Esophagus squamous epithelium (tissue), 4 donors: ENCODE measurements at regions not wholly inside any gene's neighbourhood (a gene's known extent, or its start where the extent isn't known, plus 50 kb on each side); places are given as distances from the start of the nearest gene placed in this dataset.

ENCODE experiments used
- POLR2A ChIP-seq, 4 donors: fragments of 450-650 bp; IDR thresholded peaks; one replicate each; pipeline ENCODE4 v1.6.1; 2017; ENCODE audit warnings: antibody characterized with exemption in 4 of 4, mild to moderate bottlenecking in 4 of 4, moderate library complexity in 3 of 4
- TF ChIP-seq, protein P1 (sequence below), 6 experiments: fragments of 450-650 bp in 4 of 6; fragments of 200-600 bp in 2 of 6; sonication (generic) in 2 of 6; IDR thresholded peaks; one replicate each; pipeline ENCODE4 v1.5.1; 2016 to 2019; ENCODE audit warnings: antibody characterized with exemption in 6 of 6, mild to moderate bottlenecking in 4 of 6, moderate library complexity in 4 of 6

DNA sequence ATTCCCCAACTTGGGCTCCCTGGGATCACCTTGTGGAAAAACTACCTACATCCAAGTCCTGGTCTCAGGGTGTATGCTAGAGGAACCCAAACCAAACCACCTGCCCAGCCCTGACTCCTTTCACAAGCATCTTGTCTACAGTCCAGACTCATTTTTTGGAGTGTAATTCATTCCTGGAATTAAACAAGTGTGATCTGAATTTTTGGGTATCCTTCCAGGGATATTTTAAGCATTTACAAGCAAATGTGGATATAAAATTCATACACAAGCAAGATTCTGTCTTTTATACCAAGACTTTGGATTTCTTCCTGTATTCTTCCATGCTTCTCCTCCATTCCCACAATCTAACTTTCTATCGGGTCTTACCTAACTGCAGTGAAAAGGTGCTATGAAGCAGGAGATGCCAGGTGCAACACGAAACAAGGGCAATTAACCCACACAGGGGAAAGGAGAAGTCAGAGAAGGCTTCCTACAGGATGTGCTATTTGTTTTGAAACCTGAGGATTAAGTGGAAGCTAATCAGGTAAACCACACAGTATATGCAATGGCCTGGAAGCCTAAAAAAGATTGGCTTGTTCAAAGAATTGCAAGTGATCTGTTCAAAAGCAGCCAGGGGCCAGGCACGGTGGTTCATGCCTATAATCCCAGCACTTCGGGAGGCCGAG lies 417.2 kb upstream of the C16orf82 start:
- TF ChIP-seq, protein P1, sequence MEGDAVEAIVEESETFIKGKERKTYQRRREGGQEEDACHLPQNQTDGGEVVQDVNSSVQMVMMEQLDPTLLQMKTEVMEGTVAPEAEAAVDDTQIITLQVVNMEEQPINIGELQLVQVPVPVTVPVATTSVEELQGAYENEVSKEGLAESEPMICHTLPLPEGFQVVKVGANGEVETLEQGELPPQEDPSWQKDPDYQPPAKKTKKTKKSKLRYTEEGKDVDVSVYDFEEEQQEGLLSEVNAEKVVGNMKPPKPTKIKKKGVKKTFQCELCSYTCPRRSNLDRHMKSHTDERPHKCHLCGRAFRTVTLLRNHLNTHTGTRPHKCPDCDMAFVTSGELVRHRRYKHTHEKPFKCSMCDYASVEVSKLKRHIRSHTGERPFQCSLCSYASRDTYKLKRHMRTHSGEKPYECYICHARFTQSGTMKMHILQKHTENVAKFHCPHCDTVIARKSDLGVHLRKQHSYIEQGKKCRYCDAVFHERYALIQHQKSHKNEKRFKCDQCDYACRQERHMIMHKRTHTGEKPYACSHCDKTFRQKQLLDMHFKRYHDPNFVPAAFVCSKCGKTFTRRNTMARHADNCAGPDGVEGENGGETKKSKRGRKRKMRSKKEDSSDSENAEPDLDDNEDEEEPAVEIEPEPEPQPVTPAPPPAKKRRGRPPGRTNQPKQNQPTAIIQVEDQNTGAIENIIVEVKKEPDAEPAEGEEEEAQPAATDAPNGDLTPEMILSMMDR (IDR thresholded peaks at IDR 0.05): no peak
- TF ChIP-seq POLR2A (IDR thresholded peaks at IDR 0.05): no peak
